ENCODE measurements at regions not wholly inside any gene's neighbourhood (a gene's known extent, or its start where the extent isn't known, plus 50 kb on each side); places are given as distances from the start of the nearest gene placed in this dataset.

- no peak overlapping the region for H2AFZ ChIP-seq (ENCODE audit: low read length)
Measured at GRCh38 chr14:44775248-44775647, 186.5 kb downstream of the KLHL28 start.

GRCh38 chr14:44774396-44774795 lies 187.4 kb downstream of the KLHL28 start:
- Histone ChIP-seq H3K4me3 (replicated peaks in 1 of 4; ENCODE audit: control extremely low read depth in 1 of 4, insufficient read depth in 1 of 4, low read depth in 3 of 4, low read length in 4 of 4) (no peak overlapping the region), H3K27me3 (ENCODE audit: control insufficient read depth, insufficient read depth, low read length) (no peaks in the 10 kb centered on the region), H2AFZ (ENCODE audit: low read length) (no peak overlapping the region), H3K4me2 (ENCODE audit: extremely low read depth, insufficient read depth, low read length) (no peak overlapping the region), H3K36me3 (ENCODE audit: control insufficient read depth, insufficient read depth, low read length) (no peaks in the 10 kb centered on the region), H3K27ac (ENCODE audit: insufficient read depth, low read length) (no peak overlapping the region), H3K9ac (ENCODE audit: insufficient read depth, low read length) (no peak overlapping the region), H3K9me3 (ENCODE audit: control insufficient read depth, insufficient read depth, low read depth, low read length) (no peaks in the 10 kb centered on the region), H3K79me2 (ENCODE audit: control insufficient read depth, insufficient read depth, low read length) (no peaks in the 10 kb centered on the region), H4K20me1 (ENCODE audit: control insufficient read depth, extremely low read depth, insufficient read depth, low read length) (no peaks in the 10 kb centered on the region), H3K4me1 (ENCODE audit: control insufficient read depth, extremely low read depth, insufficient read depth, low read length) (no peaks in the 10 kb centered on the region)
- no peak for DNase-seq (ENCODE audit: low read depth in 2 of 2)
- TF ChIP-seq EZH2 (IDR thresholded peaks at IDR 0.05; ENCODE audit: low read length, missing control alignments) = no peak
- no peak for TF ChIP-seq CTCF (conservative IDR thresholded peaks at IDR 0.05 in 1 of 2, IDR thresholded peaks at IDR 0.05 in 1 of 2; ENCODE audit: low read depth in 1 of 2, low read length in 2 of 2)

More at GRCh38 chr14:44775248-44775647, 186.5 kb downstream of the KLHL28 start:
- Histone ChIP-seq H3K9ac (ENCODE audit: insufficient read depth, low read length) (no peak overlapping the region), H3K27ac (ENCODE audit: insufficient read depth, low read length) (no peak overlapping the region), H3K27me3 (ENCODE audit: control insufficient read depth, insufficient read depth, low read length) (no peaks in the 10 kb centered on the region), H3K9me3 (ENCODE audit: control insufficient read depth, insufficient read depth, low read depth, low read length) (no peaks in the 10 kb centered on the region), H3K4me2 (ENCODE audit: extremely low read depth, insufficient read depth, low read length) (no peak overlapping the region), H3K4me1 (ENCODE audit: control insufficient read depth, extremely low read depth, insufficient read depth, low read length) (no peaks in the 10 kb centered on the region), H3K4me3 (replicated peaks in 1 of 4; ENCODE audit: control extremely low read depth in 1 of 4, insufficient read depth in 1 of 4, low read depth in 3 of 4, low read length in 4 of 4) (no peak overlapping the region), H3K79me2 (ENCODE audit: control insufficient read depth, insufficient read depth, low read length) (no peaks in the 10 kb centered on the region), H3K36me3 (ENCODE audit: control insufficient read depth, insufficient read depth, low read length) (no peaks in the 10 kb centered on the region), H4K20me1 (ENCODE audit: control insufficient read depth, extremely low read depth, insufficient read depth, low read length) (no peaks in the 10 kb centered on the region)
- TF ChIP-seq CTCF (conservative IDR thresholded peaks at IDR 0.05 in 1 of 2, IDR thresholded peaks at IDR 0.05 in 1 of 2; ENCODE audit: low read depth in 1 of 2, low read length in 2 of 2) = no peak
- no peak for TF ChIP-seq EZH2 (IDR thresholded peaks at IDR 0.05; ENCODE audit: low read length, missing control alignments)
- no peak for DNase-seq (ENCODE audit: low read depth in 2 of 2)

- Histone ChIP-seq H3K9ac (ENCODE audit: insufficient read depth, low read length) (no peak overlapping the region), H3K79me2 (ENCODE audit: control insufficient read depth, insufficient read depth, low read length) (no peaks in the 10 kb centered on the region), H3K4me1 (ENCODE audit: control insufficient read depth, extremely low read depth, insufficient read depth, low read length) (no peaks in the 10 kb centered on the region), H3K27ac (ENCODE audit: insufficient read depth, low read length) (no peak overlapping the region), H2AFZ (ENCODE audit: low read length) (no peak overlapping the region), H3K4me2 (ENCODE audit: extremely low read depth, insufficient read depth, low read length) (no peak overlapping the region), H4K20me1 (ENCODE audit: control insufficient read depth, extremely low read depth, insufficient read depth, low read length) (no peaks in the 10 kb centered on the region), H3K36me3 (ENCODE audit: control insufficient read depth, insufficient read depth, low read length) (no peaks in the 10 kb centered on the region), H3K4me3 (replicated peaks in 1 of 4; ENCODE audit: control extremely low read depth in 1 of 4, insufficient read depth in 1 of 4, low read depth in 3 of 4, low read length in 4 of 4) (no peak overlapping the region), H3K9me3 (ENCODE audit: control insufficient read depth, insufficient read depth, low read depth, low read length) (no peaks in the 10 kb centered on the region), H3K27me3 (ENCODE audit: control insufficient read depth, insufficient read depth, low read length) (no peaks in the 10 kb centered on the region)
- no peak for TF ChIP-seq CTCF (conservative IDR thresholded peaks at IDR 0.05 in 1 of 2, IDR thresholded peaks at IDR 0.05 in 1 of 2; ENCODE audit: low read depth in 1 of 2, low read length in 2 of 2)
- no peak for TF ChIP-seq EZH2 (IDR thresholded peaks at IDR 0.05; ENCODE audit: low read length, missing control alignments)
- DNase-seq (ENCODE audit: low read depth in 2 of 2) = no peak
Measured at GRCh38 chr14:44771496-44771895, 190.3 kb downstream of the KLHL28 start.

All from fibroblast of lung (primary cell).